A673 (cell line): ENCODE measurements at regions not wholly inside any gene's neighbourhood (a gene's known extent, or its start where the extent isn't known, plus 50 kb on each side); places are given as distances from the start of the nearest gene placed in this dataset.

Source experiments
- BruUV-seq: library from RNA; stranded (reverse); fragments of 400-500 nt; replicated peaks from 2 replicates; lab custom pipeline; 2021; lab: Mats Ljungman, UMichigan
- CTCF ChIA-PET: fragments of 300-600 bp; sonication (Branson Sonifier 250); formaldehyde crosslinking; loops from one replicate; lab custom pipeline; 2022; ENCODE audit warnings: antibody characterized with exemption; lab: Charles Lee
- POLR2A ChIA-PET: fragments of 300-600 bp; sonication (Branson Sonifier 250); formaldehyde crosslinking; loops from one replicate; lab custom pipeline; 2022; ENCODE audit warnings: antibody characterized with exemption; ENCODE audit not compliant: low non-redundant PET; lab: Charles Lee
- DNase-seq: peaks from one replicate; pipeline ENCODE4 v3.0.0-alpha.2; 2015; ENCODE audit warnings: low spot score
- H3K27ac ChIP-seq: fragments of 200-600 bp; sonication (generic); 2 replicates; pipeline ENCODE4 v1.5.1; 2016; ENCODE audit warnings: mixed run types, low read depth, mild to moderate bottlenecking, mixed read lengths, antibody characterized with exemption, low read length; ENCODE audit not compliant: poor library complexity, severe bottlenecking
- H3K27me3 ChIP-seq: fragments of 200-600 bp; sonication (generic); replicated peaks from 2 replicates; pipeline ENCODE4 v1.6.1; 2017; ENCODE audit warnings: mixed run types, low read depth, mild to moderate bottlenecking, mixed read lengths, antibody characterized with exemption, low read length; ENCODE audit not compliant: insufficient read depth, poor library complexity
- H3K36me3 ChIP-seq: fragments of 200-600 bp; sonication (generic); 2 replicates; pipeline ENCODE4 v1.6.1; 2016; ENCODE audit warnings: mixed run types, mild to moderate bottlenecking, mixed read lengths, antibody characterized with exemption, low read length; ENCODE audit not compliant: insufficient read depth, poor library complexity, severe bottlenecking
- H3K4me1 ChIP-seq: fragments of 200-600 bp; sonication (generic); 2 replicates; pipeline ENCODE4 v1.6.1; 2017; ENCODE audit warnings: mixed run types, mild to moderate bottlenecking, mixed read lengths, antibody characterized with exemption, low read length; ENCODE audit not compliant: insufficient read depth, poor library complexity, severe bottlenecking
- H3K4me3 ChIP-seq: fragments of 200-600 bp; sonication (generic); 2 replicates; pipeline ENCODE4 v1.5.1; 2016; ENCODE audit warnings: low read depth, mixed run types, mild to moderate bottlenecking, mixed read lengths, low read length; ENCODE audit not compliant: poor library complexity, severe bottlenecking
- H3K9me3 ChIP-seq: fragments of 200-600 bp; sonication (generic); 2 replicates; pipeline ENCODE4 v1.6.1; 2016; ENCODE audit warnings: mixed run types, low read depth, mild to moderate bottlenecking, mixed read lengths, antibody characterized with exemption, low read length; ENCODE audit not compliant: poor library complexity, severe bottlenecking
- CTCF ChIP-seq: fragments of 300-800, 200-600 bp; sonication (generic); conservative IDR thresholded peaks from 2 replicates; pipeline ENCODE4 v1.5.1; 2017; ENCODE audit warnings: low read depth, mild to moderate bottlenecking, antibody characterized with exemption, low read length, moderate library complexity, mixed read lengths
- EZH2 ChIP-seq: fragments of 200-600 bp; sonication (generic); IDR thresholded peaks from 2 replicates; pipeline ENCODE4 v1.6.1; 2017; ENCODE audit warnings: borderline replicate concordance, low read depth, mild to moderate bottlenecking, mixed read lengths, antibody characterized with exemption, low read length; ENCODE audit not compliant: poor library complexity, severe bottlenecking
- intact Hi-C: fragments of 100-400 bp; cut with micrococcal nuclease; formaldehyde crosslinking; loops from one replicate; pipeline ENCODE4 v1.10.0; 2022; ENCODE audit not compliant: unreplicated experiment

- no peak for DNase-seq
- Histone ChIP-seq H3K9me3 (peaks cover 3% of the 10 kb centered on the region), H3K36me3 (no peaks in the 10 kb centered on the region), H3K27me3 (no peaks in the 10 kb centered on the region), H3K4me1 (no peaks in the 10 kb centered on the region), H3K27ac (no peak overlapping the region), H3K4me3 (no peak overlapping the region)
- intact Hi-C loops = no loop called here
- ChIA-PET CTCF (no interaction called here), POLR2A (no interaction called here)
- no peak for TF ChIP-seq CTCF
- TF ChIP-seq EZH2 = no peak
- no TSS peak for BruUV-seq
Observed at GRCh38 chr21:20308586-20309315, 689.5 kb upstream of the NCAM2 start.

DNA sequence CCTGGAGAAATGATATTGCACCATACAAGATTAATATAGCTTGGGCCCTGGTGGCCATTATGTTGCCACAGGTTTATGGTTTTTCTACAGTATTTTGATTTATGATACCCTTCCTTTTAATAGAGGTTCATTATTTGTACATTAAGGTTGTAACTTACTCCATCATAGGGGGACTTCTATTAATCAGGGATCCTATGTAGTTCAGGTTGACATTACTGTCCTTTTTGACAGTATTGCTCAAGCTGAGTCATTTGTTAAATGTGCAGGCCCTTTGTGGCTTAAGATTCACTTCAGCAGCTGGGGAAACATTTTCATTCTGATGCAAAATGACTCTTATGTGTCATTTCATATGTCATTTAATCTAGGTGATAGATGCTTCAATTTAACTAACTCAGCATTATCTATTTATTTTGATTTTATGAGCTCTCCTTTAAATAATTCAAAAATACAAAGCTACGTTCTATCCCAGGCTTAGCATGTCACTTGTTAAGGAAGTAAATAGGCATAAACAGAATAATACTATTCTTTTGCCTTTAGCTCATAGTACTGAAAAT is 686.9 kb upstream of the NCAM2 start:
- Histone ChIP-seq H3K27me3 (no peaks in the 10 kb centered on the region), H3K27ac (no peak overlapping the region), H3K36me3 (no peaks in the 10 kb centered on the region), H3K4me3 (no peak overlapping the region), H3K4me1 (no peaks in the 10 kb centered on the region), H3K9me3 (peaks cover 20% of the 10 kb centered on the region)
- ChIA-PET CTCF (no interaction called here), POLR2A (no interaction called here)
- TF ChIP-seq EZH2 = no peak
- no peak for TF ChIP-seq CTCF
- DNase-seq = no peak
- intact Hi-C loops = no loop called here
- no TSS peak for BruUV-seq

- Histone ChIP-seq H3K27ac (no peak overlapping the region), H3K27me3 (no peaks in the 10 kb centered on the region), H3K4me1 (no peaks in the 10 kb centered on the region), H3K36me3 (no peaks in the 10 kb centered on the region), H3K9me3 (peaks cover 16% of the 10 kb centered on the region), H3K4me3 (no peak overlapping the region)
- ChIA-PET CTCF (no interaction called here), POLR2A (no interaction called here)
- TF ChIP-seq EZH2 (no peak), CTCF (no peak)
- BruUV-seq = no TSS peak
- intact Hi-C loops = no loop called here
- DNase-seq = no peak
Observed at GRCh38 chr21:20313013-20313412, 685.2 kb upstream of the NCAM2 start.
